Psoas muscle (tissue), 7 donors: ENCODE measurements at regions not wholly inside any gene's neighbourhood (a gene's known extent, or its start where the extent isn't known, plus 50 kb on each side); places are given as distances from the start of the nearest gene placed in this dataset.

Source experiments
- ATAC-seq, 4 donors: fragments of 200-7000 bp; cut with Tn5 transposase; one replicate each; pipeline ENCODE4 v1.9.1; 2020; ENCODE audit warnings: moderate library complexity in 3 of 4, mild to moderate bottlenecking in 2 of 4
- DNase-seq, 2 donors: peaks; one replicate each; pipeline ENCODE4 v3.0.0-alpha.2; 2020
- H3K27ac ChIP-seq: fragments of 200-600 bp; one replicate; pipeline ENCODE4 v1.8.0; 2022
- H3K27me3 ChIP-seq, 3 donors: fragments of 200-600 bp in 1 of 3; one replicate each; pipeline versions ENCODE4 v1.6.1 to v1.8.0; 2013 to 2022; ENCODE audit warnings: low read length in 2 of 3, mild to moderate bottlenecking in 2 of 3, moderate library complexity in 1 of 3; ENCODE audit not compliant: insufficient read depth in 3 of 3
- H3K36me3 ChIP-seq, 2 donors: fragments of 200-600 bp in 1 of 2; one replicate each; pipeline versions ENCODE4 v1.6.1 to v1.8.0; 2013 to 2022; ENCODE audit warnings: low read depth in 1 of 2, mild to moderate bottlenecking in 1 of 2, moderate library complexity in 1 of 2; ENCODE audit not compliant: insufficient read depth in 1 of 2
- H3K4me1 ChIP-seq: fragments of 200-600 bp; one replicate; pipeline ENCODE4 v1.8.0; 2022
- H3K4me3 ChIP-seq: fragments of 200-600 bp; one replicate; pipeline ENCODE4 v1.8.0; 2022; ENCODE audit warnings: mild to moderate bottlenecking
- H3K9me3 ChIP-seq: fragments of 200-600 bp; one replicate; pipeline ENCODE4 v1.8.0; 2022
- CTCF ChIP-seq: fragments of 200-600 bp; IDR thresholded peaks from one replicate; pipeline ENCODE4 v1.8.0; 2022; ENCODE audit warnings: antibody characterized with exemption
- WGBS, 3 donors: extraction: QIAGEN DNeasy Blood & Tissue Kit; methylation state at CpG; one replicate each; pipeline versions ENCODE4 v1.1.6 to v1.1.7; 2013; 5-methylcytosine and 5-hydroxymethylcytosine counted together
- intact Hi-C, 2 donors: fragments of 100-400 bp; cut with DNase I; formaldehyde crosslinking; loops; one replicate each; pipeline versions ENCODE4 v1.11.0 to v1.14.2; 2022
- donor health status: healthy with polysubstance abuse.
- donor health status: DM: no; HTN: no; CAD: no; lungs with moderate emphysema.
- donor health status: Bipolar disorder and iron deficiency.
- donor health status: healthy.
- donor health status: DM: yes; HTN: yes; CAD: no.
- donor health status: DM: no; HTN: no; CAD: no.
- donor health status: DM: yes; HTN: yes; CAD: no.

- intact Hi-C loops = no loop called here
- ATAC-seq = peak in 1 of 4 donors; percentile 21
- Histone ChIP-seq H3K27me3 (no peaks in the 10 kb centered on the region), H3K9me3 (no peaks in the 10 kb centered on the region), H3K27ac (no peak overlapping the region), H3K36me3 (no peaks in the 10 kb centered on the region), H3K4me3 (no peak overlapping the region), H3K4me1 (no peaks in the 10 kb centered on the region)
- TF ChIP-seq CTCF = no peak
- WGBS, 3 donors = 91 to 94% (median 92%) methylated on average over 20 of the region's 20 CpGs
- DNase-seq = no peak
Observed at GRCh38 chr9:89848060-89849040, 243.5 kb downstream of the GADD45G start.

- no peak overlapping the region for H3K27ac ChIP-seq
- no peak for TF ChIP-seq CTCF
- H3K27me3 ChIP-seq = no peaks in the 10 kb centered on the region
- H3K4me1 ChIP-seq = no peaks in the 10 kb centered on the region
- no peak for ATAC-seq
- no peaks in the 10 kb centered on the region for H3K36me3 ChIP-seq
- 87 to 91% (median 89%) methylated on average over 5 of the region's 5 CpGs for WGBS, 3 donors
- intact Hi-C loops = no loop called here
- no peak overlapping the region for H3K4me3 ChIP-seq
- H3K9me3 ChIP-seq = no peaks in the 10 kb centered on the region
- DNase-seq = no peak
Observed at GRCh38 chr9:89849096-89849495, 244.3 kb downstream of the GADD45G start.

GRCh38 chr9:89850153-89850552, 245.3 kb downstream of the GADD45G start:
- DNase-seq (no peak), ATAC-seq (no peak)
- 52 to 85% (median 72%) methylated on average over 3 of the region's 3 CpGs for WGBS, 3 donors
- Histone ChIP-seq H3K27me3 (no peaks in the 10 kb centered on the region), H3K27ac (no peak overlapping the region), H3K9me3 (no peaks in the 10 kb centered on the region), H3K4me3 (no peak overlapping the region), H3K4me1 (no peaks in the 10 kb centered on the region), H3K36me3 (no peaks in the 10 kb centered on the region)
- intact Hi-C loops = no loop called here
- TF ChIP-seq CTCF = no peak

GRCh38 chr9:89850631-89851325, 246.0 kb downstream of the GADD45G start:
- TF ChIP-seq CTCF = no peak
- peak; percentile 41 to 76 for DNase-seq
- no peaks in the 10 kb centered on the region for H3K4me1 ChIP-seq
- ATAC-seq = peak; percentile 70 to 94 (median 84)
- no peaks in the 10 kb centered on the region for H3K27me3 ChIP-seq
- no peak overlapping the region for H3K27ac ChIP-seq
- no peaks in the 10 kb centered on the region for H3K36me3 ChIP-seq
- intact Hi-C loops = no loop called here
- H3K4me3 ChIP-seq = no peak overlapping the region
- H3K9me3 ChIP-seq = no peaks in the 10 kb centered on the region
- WGBS, 3 donors = 46 to 55% (median 50%) methylated on average over 7 of the region's 7 CpGs
